HG02610 (cell line): ENCODE measurements at regions not wholly inside any gene's neighbourhood (a gene's known extent, or its start where the extent isn't known, plus 50 kb on each side); places are given as distances from the start of the nearest gene placed in this dataset.

Experiments
- ATAC-seq: cut with Tn5 transposase; IDR thresholded peaks from one replicate; pipeline ENCODE4 v1.9.1; 2021; ENCODE audit warnings: mild to moderate bottlenecking, moderate library complexity; ENCODE audit not compliant: unreplicated experiment

GRCh38 chr10:106473129-106473685 is 691.3 kb downstream of the SORCS1 start:
- no peak for ATAC-seq

DNA sequence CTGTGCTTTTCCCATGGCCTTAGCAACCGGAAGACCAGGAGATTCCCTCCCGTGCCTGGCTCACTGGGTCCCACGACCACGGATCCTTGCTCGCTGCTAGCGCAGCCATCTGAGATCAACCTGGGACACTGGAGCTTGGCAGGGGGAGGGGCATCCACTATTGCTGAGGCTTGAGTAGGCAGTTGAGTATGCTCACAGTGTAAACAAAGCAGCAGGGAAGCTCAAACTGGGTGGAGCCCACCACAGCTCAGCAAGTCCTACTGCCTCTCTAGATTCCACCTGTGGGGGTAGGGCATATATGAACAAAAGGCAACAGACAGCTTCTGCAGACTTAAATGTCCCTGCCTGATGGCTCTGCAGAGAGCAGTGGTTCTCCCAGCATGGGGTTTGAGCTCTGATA is 697.0 kb downstream of the SORCS1 start:
- ATAC-seq: no peak

DNA sequence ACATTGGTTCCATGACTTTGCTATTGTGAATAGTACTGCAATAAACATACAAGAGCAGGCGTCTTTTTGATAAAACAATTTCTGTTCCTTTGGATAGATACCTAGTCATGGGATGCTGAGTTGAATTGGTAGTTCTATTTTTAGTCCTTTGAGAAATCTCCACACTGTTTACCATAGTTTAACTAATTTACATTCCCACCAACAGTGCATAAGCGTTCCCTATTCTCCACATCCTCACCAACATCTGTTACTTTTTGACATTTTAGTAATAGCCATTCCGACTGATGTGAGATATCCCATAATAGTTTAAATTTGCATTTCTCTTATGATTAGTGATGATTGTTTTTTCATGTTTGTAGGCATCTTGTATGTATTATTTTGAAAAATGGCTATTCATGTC is 707.0 kb downstream of the SORCS1 start:
- ATAC-seq: no peak

GRCh38 chr10:106454233-106454632 is 710.3 kb downstream of the SORCS1 start:
- ATAC-seq: no peak

GRCh38 chr10:106450966-106451365 is 713.5 kb downstream of the SORCS1 start:
- no peak for ATAC-seq

DNA sequence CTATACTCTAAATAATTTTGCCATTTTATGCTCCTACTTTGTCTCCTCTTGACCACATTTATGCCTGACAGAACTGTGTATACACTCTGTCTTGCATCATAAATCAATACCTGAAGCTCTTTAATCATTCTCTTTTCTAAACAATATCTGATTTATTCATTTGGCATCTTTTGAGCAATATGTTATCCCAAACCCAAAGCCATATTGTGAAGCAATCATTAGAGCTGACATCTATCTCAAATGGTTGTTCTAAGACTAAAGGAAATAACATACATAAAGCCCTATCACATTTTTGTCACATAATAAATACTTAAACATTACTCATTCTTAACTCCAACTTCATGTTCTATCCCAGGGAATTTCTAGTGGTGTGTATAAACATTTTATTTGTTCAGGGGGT is 717.6 kb downstream of the SORCS1 start:
- no peak for ATAC-seq

DNA sequence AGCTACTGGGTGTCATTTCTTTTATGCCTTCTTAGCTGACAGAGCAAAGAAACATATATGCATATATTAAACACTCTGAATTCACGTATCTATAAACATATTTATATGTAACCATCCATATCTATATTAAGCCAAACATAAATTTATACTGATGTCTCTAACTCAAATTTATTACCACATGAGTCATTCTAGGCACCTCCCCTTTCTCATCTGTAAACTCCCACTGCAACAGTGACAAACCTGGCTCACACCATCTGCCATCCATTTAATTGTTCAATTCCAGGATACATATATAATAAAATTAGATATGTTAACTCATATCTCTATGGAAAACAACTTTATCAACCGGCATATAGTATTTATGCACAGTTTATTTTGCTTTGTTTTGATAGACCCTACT is 722.3 kb downstream of the SORCS1 start:
- no peak for ATAC-seq

- ATAC-seq: no peak
Observed at GRCh38 chr10:106440767-106441166, 723.7 kb downstream of the SORCS1 start.

GRCh38 chr10:106440355-106440754 is 724.2 kb downstream of the SORCS1 start:
- ATAC-seq: no peak

DNA sequence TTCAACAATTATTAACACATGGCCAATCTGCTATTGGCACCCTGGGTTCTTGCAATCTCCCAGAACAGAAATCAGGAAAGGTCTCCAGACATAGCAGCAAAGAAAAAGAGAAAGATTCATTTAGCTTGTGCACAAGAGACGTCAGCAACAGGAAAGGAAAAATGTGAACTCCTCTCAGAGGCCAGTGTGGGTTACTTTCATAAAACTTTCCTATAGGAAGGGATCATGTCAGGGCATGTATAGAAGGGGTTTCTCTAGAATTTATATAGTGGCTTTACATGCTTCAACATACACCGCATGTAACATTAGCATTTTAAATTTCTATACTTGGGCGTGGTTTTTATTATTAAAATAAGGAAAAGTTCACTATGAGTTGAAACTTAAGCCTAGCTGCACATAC is 725.1 kb downstream of the SORCS1 start:
- ATAC-seq: no peak

DNA sequence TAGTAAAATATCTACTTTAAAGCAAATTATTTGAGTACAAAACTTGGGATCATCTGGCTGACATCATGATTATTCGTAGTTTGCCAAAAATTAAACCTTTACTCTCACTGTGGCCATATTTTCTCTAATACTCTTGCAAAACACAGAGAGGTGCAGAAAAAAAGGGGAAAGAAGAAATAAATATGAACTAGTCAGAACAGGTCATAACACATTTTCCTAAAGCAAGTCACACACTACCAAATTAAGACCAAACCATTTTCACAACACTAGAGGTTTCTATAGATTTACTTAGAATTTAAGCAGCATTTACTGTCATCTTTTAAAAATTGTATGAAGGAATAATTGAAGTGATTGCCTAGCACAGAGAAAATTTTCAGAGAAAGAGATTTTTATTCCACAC is 726.1 kb downstream of the SORCS1 start:
- ATAC-seq: no peak

GRCh38 chr10:106436123-106436715 is 728.3 kb downstream of the SORCS1 start:
- ATAC-seq: no peak

DNA sequence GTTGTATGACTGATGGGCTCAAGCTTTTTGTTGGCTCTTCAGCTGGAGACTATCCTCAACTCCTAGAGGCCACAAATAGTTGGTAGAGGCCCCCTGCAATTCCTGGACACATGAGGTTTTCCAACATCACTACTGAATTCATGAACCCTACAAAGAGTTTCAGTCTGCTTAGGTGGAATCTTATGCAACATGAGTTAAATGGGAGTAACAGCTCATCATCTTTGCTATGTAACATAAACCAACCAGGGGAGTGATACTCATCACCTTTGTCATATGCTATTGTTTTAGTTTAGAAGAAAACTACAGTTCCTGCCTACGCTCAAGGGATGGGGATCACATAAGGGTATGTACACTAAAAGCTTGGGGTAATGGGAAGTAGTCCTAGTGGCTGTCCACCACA is 729.4 kb downstream of the SORCS1 start:
- no peak for ATAC-seq

GRCh38 chr10:106424981-106425380 is 739.5 kb downstream of the SORCS1 start:
- ATAC-seq: no peak

- no peak for ATAC-seq
Observed at GRCh38 chr10:106424054-106424453, 740.5 kb downstream of the SORCS1 start.

GRCh38 chr10:106410331-106410730 is 754.2 kb downstream of the SORCS1 start:
- ATAC-seq: no peak

DNA sequence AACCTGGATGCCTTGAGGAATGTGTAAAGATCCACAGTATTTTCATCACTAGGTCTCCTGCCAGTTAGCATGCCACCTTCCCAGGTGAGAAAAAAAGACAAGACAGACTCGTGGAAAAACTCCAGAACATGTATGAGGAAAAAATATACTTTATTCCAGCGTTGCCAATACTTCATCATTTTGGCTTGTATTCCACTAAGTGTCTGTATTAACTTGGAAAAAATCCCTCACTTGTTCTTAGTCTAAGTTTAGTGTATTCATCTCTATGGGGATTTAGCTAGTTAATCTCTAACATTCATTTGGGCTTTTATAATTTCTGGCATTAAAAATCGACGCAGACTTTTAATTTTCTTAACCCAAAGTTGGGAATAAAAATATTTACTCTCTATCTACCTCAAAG is 759.4 kb downstream of the SORCS1 start:
- ATAC-seq: no peak

DNA sequence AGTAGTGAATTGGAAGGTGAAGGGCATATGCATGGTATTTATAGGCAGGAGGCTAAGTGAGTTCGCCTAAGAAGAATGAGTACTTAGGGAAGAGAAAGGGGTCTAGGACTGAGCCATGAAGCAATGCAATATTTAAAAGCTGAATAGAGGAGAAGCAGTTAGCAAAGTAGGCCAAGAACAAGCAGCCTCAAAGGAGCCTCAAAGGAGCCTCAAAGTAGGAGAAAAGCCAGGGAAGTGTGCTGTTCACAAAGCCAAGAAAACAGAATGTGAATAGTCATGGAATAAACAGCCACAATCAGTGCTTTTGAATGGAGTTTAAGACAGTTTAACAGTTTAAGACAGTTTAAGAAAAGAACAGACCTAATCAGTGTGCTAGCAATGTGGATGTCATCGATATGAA is 762.0 kb downstream of the SORCS1 start:
- no peak for ATAC-seq

DNA sequence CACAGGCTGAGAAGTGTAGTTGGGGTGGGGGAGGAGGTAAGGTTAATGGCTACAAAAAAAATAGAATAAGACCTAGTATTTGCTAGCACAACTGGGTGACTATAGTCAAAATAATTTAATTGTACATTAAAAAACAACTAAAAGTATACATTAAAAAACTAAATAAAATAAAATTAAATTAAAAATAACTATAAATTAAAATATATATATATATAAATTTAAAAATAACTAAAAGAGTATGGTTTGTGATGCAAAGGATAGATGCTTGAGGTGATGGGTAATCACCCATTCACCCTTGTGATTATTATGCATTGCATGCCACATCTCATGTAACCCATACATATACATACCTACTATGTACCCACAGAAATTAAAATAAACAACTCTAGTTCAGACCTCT is 762.5 kb downstream of the SORCS1 start:
- ATAC-seq: no peak

- no peak for ATAC-seq
Observed at GRCh38 chr10:106401161-106401560, 763.3 kb downstream of the SORCS1 start.

- no peak for ATAC-seq
Observed at GRCh38 chr10:106399112-106399511, 765.4 kb downstream of the SORCS1 start.

GRCh38 chr10:106396192-106396591 is 768.3 kb downstream of the SORCS1 start:
- ATAC-seq: no peak

DNA sequence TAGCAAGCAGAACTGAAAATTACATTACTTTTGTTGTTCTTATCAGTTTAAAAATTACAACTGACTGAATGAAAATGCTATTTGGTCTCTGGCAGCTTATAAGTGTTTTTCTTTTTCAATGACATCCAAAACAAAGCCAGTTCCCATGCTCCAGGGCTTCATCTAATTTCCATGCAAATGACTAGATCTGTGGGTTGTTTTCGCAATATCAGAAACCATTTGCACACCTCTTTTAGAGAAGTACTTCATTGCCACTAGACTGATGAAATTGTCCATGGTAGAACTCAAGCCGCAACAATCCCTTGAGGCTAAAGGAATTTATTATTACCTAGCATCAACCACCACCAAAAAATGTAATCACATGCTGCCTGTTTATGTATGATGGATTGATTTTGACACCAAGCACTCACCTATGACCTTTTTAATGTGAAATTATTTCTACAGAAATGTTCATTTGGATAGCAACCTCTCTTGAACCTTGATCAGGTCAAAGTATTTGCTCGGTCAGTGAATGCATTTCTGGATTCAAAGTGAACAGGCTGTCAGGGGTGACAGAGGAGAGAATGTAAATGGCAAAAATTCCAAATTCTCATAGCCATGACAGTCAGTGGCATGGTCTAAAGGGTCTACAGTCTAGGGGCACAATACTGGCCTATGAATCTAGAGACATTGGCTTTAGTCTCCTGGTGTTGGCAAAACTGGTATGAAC is 769.3 kb downstream of the SORCS1 start:
- ATAC-seq: no peak
